ENCODE measurements at regions not wholly inside any gene's neighbourhood (a gene's known extent, or its start where the extent isn't known, plus 50 kb on each side); places are given as distances from the start of the nearest gene placed in this dataset.

DNA sequence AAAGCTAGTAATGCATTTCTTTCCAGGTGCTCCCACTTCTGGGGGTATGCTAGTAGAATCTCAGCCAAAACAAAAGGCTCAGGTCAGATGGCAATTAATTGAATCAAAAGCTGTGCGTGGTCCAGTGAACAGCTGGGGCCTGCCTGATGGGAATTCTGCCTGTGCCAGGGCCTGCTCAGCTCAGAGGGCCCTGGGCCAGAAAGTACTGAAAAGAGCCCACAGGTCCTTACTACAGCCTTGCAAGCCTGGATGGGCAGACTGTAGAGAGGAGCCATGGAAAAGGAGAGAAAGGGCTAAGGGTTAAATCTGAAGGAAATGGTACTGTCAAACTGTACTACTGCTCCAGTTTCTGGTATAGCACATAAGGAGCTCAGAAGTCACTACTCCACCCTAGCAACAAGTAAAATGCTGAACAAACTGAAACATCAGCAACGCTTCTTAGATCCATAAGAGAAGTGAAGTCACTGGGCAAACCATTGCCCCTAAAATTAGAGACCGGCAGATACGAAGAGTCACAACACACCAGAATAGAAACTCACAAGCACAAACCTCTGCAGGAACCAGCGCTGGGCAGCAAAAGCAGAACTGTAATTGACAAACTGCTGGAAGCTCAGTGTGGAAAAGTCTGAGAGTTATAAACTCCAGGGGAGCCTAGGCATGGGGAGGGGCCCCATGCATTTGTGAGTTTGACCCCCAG lies 121.1 kb upstream of the SYT6 start:
- TF ChIP-seq, protein P1, sequence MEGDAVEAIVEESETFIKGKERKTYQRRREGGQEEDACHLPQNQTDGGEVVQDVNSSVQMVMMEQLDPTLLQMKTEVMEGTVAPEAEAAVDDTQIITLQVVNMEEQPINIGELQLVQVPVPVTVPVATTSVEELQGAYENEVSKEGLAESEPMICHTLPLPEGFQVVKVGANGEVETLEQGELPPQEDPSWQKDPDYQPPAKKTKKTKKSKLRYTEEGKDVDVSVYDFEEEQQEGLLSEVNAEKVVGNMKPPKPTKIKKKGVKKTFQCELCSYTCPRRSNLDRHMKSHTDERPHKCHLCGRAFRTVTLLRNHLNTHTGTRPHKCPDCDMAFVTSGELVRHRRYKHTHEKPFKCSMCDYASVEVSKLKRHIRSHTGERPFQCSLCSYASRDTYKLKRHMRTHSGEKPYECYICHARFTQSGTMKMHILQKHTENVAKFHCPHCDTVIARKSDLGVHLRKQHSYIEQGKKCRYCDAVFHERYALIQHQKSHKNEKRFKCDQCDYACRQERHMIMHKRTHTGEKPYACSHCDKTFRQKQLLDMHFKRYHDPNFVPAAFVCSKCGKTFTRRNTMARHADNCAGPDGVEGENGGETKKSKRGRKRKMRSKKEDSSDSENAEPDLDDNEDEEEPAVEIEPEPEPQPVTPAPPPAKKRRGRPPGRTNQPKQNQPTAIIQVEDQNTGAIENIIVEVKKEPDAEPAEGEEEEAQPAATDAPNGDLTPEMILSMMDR (IDR thresholded peaks at IDR 0.05; ENCODE audit: low read depth, low read length): no peak
- DNase-seq (ENCODE audit: extremely low read depth, low read depth): no peak

DNA sequence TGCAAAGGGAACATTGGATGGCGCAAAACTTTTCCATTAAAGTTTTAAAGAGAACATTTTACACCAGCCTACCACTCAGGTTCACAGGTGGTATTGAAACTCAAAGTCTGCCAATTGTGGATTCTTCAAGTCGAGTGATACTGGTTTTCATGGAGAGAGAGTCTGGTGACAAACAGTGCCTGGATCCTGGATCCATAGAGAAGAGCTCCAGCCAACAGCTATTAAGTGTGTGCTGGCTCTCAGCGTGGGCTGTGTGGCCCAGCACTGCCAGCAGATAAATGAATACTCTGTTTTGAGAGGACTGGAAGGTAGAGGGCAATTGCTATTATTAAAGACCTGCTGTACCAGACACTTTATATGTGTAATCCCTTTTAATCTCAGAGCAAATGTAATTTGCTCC lies 118.9 kb upstream of the SYT6 start:
- TF ChIP-seq, protein P1 (IDR thresholded peaks at IDR 0.05; ENCODE audit: low read depth, low read length): no peak
- DNase-seq (ENCODE audit: extremely low read depth, low read depth): no peak

GRCh38 chr1:114270718-114271117 lies 117.0 kb upstream of the SYT6 start:
- DNase-seq (ENCODE audit: extremely low read depth, low read depth): no peak
- TF ChIP-seq, protein P1 (IDR thresholded peaks at IDR 0.05; ENCODE audit: low read depth, low read length): no peak

DNA sequence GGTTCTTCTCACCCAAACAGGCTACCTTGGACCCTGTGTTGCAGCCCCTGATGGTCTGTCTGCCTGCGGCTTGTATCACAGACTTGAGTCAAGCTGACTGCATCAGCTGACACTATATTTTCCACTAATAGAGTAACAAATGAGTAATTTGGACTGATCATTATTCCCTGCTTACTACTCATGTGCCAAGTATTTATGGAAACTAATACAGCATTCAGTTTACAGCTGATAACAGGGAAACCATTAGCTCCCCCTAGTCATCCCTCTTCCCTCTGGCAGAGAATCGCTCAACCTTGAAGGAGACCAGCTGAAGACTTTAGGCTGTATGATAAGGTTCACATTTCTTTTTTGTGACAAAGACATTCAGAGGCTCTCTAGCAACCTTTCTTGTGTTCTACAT lies 116.6 kb upstream of the SYT6 start:
- DNase-seq (ENCODE audit: extremely low read depth, low read depth): no peak
- TF ChIP-seq, protein P1 (IDR thresholded peaks at IDR 0.05; ENCODE audit: low read depth, low read length): no peak

DNA sequence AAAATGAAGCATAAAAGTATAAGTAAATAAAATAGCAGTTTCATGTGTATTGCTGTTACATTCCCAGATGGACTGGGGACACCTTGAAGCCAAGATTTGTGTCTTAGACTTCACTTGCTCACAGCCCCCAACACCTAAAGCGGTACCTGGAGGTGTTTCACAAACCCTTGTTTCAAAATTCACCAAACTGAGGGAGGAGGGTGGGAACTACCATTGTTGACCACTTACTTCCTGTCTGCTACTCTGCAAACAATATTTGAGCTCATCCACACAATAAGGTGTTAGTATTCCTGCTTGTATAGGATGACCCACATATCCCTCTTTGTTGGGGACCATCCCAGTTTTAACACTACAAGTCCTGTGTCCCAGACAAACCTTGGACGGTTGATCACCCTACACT lies 115.9 kb upstream of the SYT6 start:
- TF ChIP-seq, protein P1 (IDR thresholded peaks at IDR 0.05; ENCODE audit: low read depth, low read length): no peak
- no peak for DNase-seq (ENCODE audit: extremely low read depth, low read depth)

GRCh38 chr1:114263343-114263742 lies 109.7 kb upstream of the SYT6 start:
- DNase-seq (ENCODE audit: extremely low read depth, low read depth): no peak
- TF ChIP-seq, protein P1 (IDR thresholded peaks at IDR 0.05; ENCODE audit: low read depth, low read length): no peak

GRCh38 chr1:114262337-114262736 lies 108.7 kb upstream of the SYT6 start:
- no peak for DNase-seq (ENCODE audit: extremely low read depth, low read depth)
- TF ChIP-seq, protein P1 (IDR thresholded peaks at IDR 0.05; ENCODE audit: low read depth, low read length): no peak
